ENCODE measurements at regions not wholly inside any gene's neighbourhood (a gene's known extent, or its start where the extent isn't known, plus 50 kb on each side); places are given as distances from the start of the nearest gene placed in this dataset.

- ATAC-seq (replicated peaks) (no peak), DNase-seq (no peak)
- no peak overlapping the region for H3K27ac Mint-ChIP-seq
- H3K27me3 Mint-ChIP-seq = no peaks in the 10 kb centered on the region
- H3K36me3 Mint-ChIP-seq = peaks cover 0 to 10% of the 10 kb centered on the region in 2 donors
- no peak overlapping the region for H3K4me3 Mint-ChIP-seq
- H3K9me3 Mint-ChIP-seq = peaks cover 0 to 5% of the 10 kb centered on the region in 2 donors
- H3K4me1 Mint-ChIP-seq = peaks cover 67 to 89% of the 10 kb centered on the region in 2 donors
Observed at GRCh38 chr7:41885748-41886147, 182.9 kb upstream of the INHBA start.

GRCh38 chr7:41885078-41885477, 182.2 kb upstream of the INHBA start:
- Mint-ChIP-seq H3K27me3 (no peaks in the 10 kb centered on the region), H3K4me3 (peak overlapping the region in 1 of 2 donors; percentile 18), H3K27ac (peak overlapping the region; percentile 2), H3K4me1 (peaks cover 70 to 90% of the 10 kb centered on the region in 2 donors), H3K36me3 (peaks cover 4 to 16% of the 10 kb centered on the region in 2 donors), H3K9me3 (peaks cover 3 to 6% of the 10 kb centered on the region in 2 donors)
- DNase-seq = no peak
- no peak for ATAC-seq (replicated peaks)

- Mint-ChIP-seq H3K27me3 (no peaks in the 10 kb centered on the region), H3K4me1 (peaks cover 62 to 81% of the 10 kb centered on the region in 2 donors), H3K9me3 (peaks cover 8 to 10% of the 10 kb centered on the region in 2 donors), H3K36me3 (peaks cover 4 to 23% of the 10 kb centered on the region in 2 donors), H3K27ac (peak overlapping the region; percentile 98), H3K4me3 (peak overlapping the region; percentile 77)
- ATAC-seq (replicated peaks) (peak; percentile 29 to 40), DNase-seq (peak; percentile 59)
Observed at GRCh38 chr7:41882745-41883420, 180.0 kb upstream of the INHBA start.

- Mint-ChIP-seq H3K4me3 (peak overlapping the region; percentile 77), H3K27me3 (no peaks in the 10 kb centered on the region), H3K4me1 (peaks cover 58 to 78% of the 10 kb centered on the region in 2 donors), H3K9me3 (peaks cover 8 to 10% of the 10 kb centered on the region in 2 donors), H3K36me3 (peaks cover 4 to 23% of the 10 kb centered on the region in 2 donors), H3K27ac (peak overlapping the region; percentile 98)
- no peak for DNase-seq
- peak; percentile 9 to 16 for ATAC-seq (replicated peaks)
Observed at GRCh38 chr7:41882256-41882655, 179.4 kb upstream of the INHBA start.

GRCh38 chr7:41881331-41882130, 178.6 kb upstream of the INHBA start:
- H3K27ac Mint-ChIP-seq = peak overlapping the region; percentile 98
- peaks cover 8 to 10% of the 10 kb centered on the region in 2 donors for H3K9me3 Mint-ChIP-seq
- peaks cover 4 to 23% of the 10 kb centered on the region in 2 donors for H3K36me3 Mint-ChIP-seq
- ATAC-seq (replicated peaks) = peak; percentile 93 to 96
- H3K27me3 Mint-ChIP-seq = no peaks in the 10 kb centered on the region
- H3K4me1 Mint-ChIP-seq = peaks cover 56 to 77% of the 10 kb centered on the region in 2 donors
- H3K4me3 Mint-ChIP-seq = peak overlapping the region; percentile 77
- peak; percentile 91 for DNase-seq

GRCh38 chr7:41880107-41880506, 177.2 kb upstream of the INHBA start:
- peaks cover 4 to 23% of the 10 kb centered on the region in 2 donors for H3K36me3 Mint-ChIP-seq
- peak overlapping the region; percentile 98 for H3K27ac Mint-ChIP-seq
- ATAC-seq (replicated peaks) (no peak), DNase-seq (no peak)
- H3K4me3 Mint-ChIP-seq = peak overlapping the region in 1 of 2 donors; percentile 2
- peaks cover 8 to 10% of the 10 kb centered on the region in 2 donors for H3K9me3 Mint-ChIP-seq
- H3K27me3 Mint-ChIP-seq = no peaks in the 10 kb centered on the region
- peaks cover 48 to 72% of the 10 kb centered on the region in 2 donors for H3K4me1 Mint-ChIP-seq

- H3K27me3 Mint-ChIP-seq = no peaks in the 10 kb centered on the region
- H3K9me3 Mint-ChIP-seq = peaks cover 8 to 10% of the 10 kb centered on the region in 2 donors
- DNase-seq (no peak), ATAC-seq (replicated peaks) (no peak)
- peak overlapping the region; percentile 98 for H3K27ac Mint-ChIP-seq
- H3K36me3 Mint-ChIP-seq = peaks cover 4 to 19% of the 10 kb centered on the region in 2 donors
- H3K4me3 Mint-ChIP-seq = no peak overlapping the region
- peaks cover 47 to 73% of the 10 kb centered on the region in 2 donors for H3K4me1 Mint-ChIP-seq
Observed at GRCh38 chr7:41879403-41879802, 176.5 kb upstream of the INHBA start.

- Mint-ChIP-seq H3K27ac (peak overlapping the region; percentile 33), H3K36me3 (peaks cover 4 to 19% of the 10 kb centered on the region in 2 donors), H3K27me3 (no peaks in the 10 kb centered on the region), H3K4me1 (peaks cover 50 to 70% of the 10 kb centered on the region in 2 donors), H3K4me3 (no peak overlapping the region), H3K9me3 (peaks cover 8 to 10% of the 10 kb centered on the region in 2 donors)
- ATAC-seq (replicated peaks) (no peak), DNase-seq (no peak)
Observed at GRCh38 chr7:41878309-41879295, 175.7 kb upstream of the INHBA start.

GRCh38 chr7:41877118-41877517, 174.2 kb upstream of the INHBA start:
- Mint-ChIP-seq H3K9me3 (peaks cover 8 to 10% of the 10 kb centered on the region in 2 donors), H3K4me1 (peaks cover 41 to 55% of the 10 kb centered on the region in 2 donors), H3K36me3 (peaks cover 4 to 19% of the 10 kb centered on the region in 2 donors), H3K27ac (no peak overlapping the region), H3K27me3 (no peaks in the 10 kb centered on the region), H3K4me3 (no peak overlapping the region)
- DNase-seq (no peak), ATAC-seq (replicated peaks) (no peak)

- no peaks in the 10 kb centered on the region for H3K27me3 Mint-ChIP-seq
- H3K4me1 Mint-ChIP-seq = peaks cover 37 to 46% of the 10 kb centered on the region in 2 donors
- H3K27ac Mint-ChIP-seq = peak overlapping the region; percentile 31
- ATAC-seq (replicated peaks) (no peak), DNase-seq (no peak)
- peaks cover 2 to 11% of the 10 kb centered on the region in 2 donors for H3K36me3 Mint-ChIP-seq
- H3K9me3 Mint-ChIP-seq = peaks cover 5 to 9% of the 10 kb centered on the region in 2 donors
- H3K4me3 Mint-ChIP-seq = no peak overlapping the region
Observed at GRCh38 chr7:41875513-41875912, 172.6 kb upstream of the INHBA start.

GRCh38 chr7:41874201-41874785, 171.4 kb upstream of the INHBA start:
- no peak overlapping the region for H3K27ac Mint-ChIP-seq
- H3K27me3 Mint-ChIP-seq = no peaks in the 10 kb centered on the region
- no peak overlapping the region for H3K4me3 Mint-ChIP-seq
- H3K9me3 Mint-ChIP-seq = no peaks in the 10 kb centered on the region
- H3K4me1 Mint-ChIP-seq = peaks cover 29 to 43% of the 10 kb centered on the region in 2 donors
- peak in 1 of 2 donors; percentile 44 for ATAC-seq (replicated peaks)
- no peaks in the 10 kb centered on the region for H3K36me3 Mint-ChIP-seq
- DNase-seq = no peak

- ATAC-seq (replicated peaks) (no peak), DNase-seq (no peak)
- Mint-ChIP-seq H3K4me3 (no peak overlapping the region), H3K27ac (no peak overlapping the region), H3K9me3 (no peaks in the 10 kb centered on the region), H3K36me3 (peaks cover 0 to 1% of the 10 kb centered on the region in 2 donors), H3K27me3 (no peaks in the 10 kb centered on the region), H3K4me1 (peaks cover 28 to 38% of the 10 kb centered on the region in 2 donors)
Observed at GRCh38 chr7:41873741-41874140, 170.9 kb upstream of the INHBA start.

GRCh38 chr7:41872966-41873365, 170.1 kb upstream of the INHBA start:
- Mint-ChIP-seq H3K27ac (no peak overlapping the region), H3K27me3 (no peaks in the 10 kb centered on the region), H3K9me3 (no peaks in the 10 kb centered on the region), H3K4me1 (peaks cover 28 to 38% of the 10 kb centered on the region in 2 donors), H3K4me3 (no peak overlapping the region), H3K36me3 (peaks cover 0 to 1% of the 10 kb centered on the region in 2 donors)
- no peak for DNase-seq
- ATAC-seq (replicated peaks) = no peak

Data from stimulated activated naive B cell treated with anti-CD40 and anti-IgM and Interleukin-4, amounts not matched to agents 10 μg/mL and 1 μg/mL and 100 μg/mL, for 72 hours (primary cell).